ENCODE measurements at regions not wholly inside any gene's neighbourhood (a gene's known extent, or its start where the extent isn't known, plus 50 kb on each side); places are given as distances from the start of the nearest gene placed in this dataset.

DNA sequence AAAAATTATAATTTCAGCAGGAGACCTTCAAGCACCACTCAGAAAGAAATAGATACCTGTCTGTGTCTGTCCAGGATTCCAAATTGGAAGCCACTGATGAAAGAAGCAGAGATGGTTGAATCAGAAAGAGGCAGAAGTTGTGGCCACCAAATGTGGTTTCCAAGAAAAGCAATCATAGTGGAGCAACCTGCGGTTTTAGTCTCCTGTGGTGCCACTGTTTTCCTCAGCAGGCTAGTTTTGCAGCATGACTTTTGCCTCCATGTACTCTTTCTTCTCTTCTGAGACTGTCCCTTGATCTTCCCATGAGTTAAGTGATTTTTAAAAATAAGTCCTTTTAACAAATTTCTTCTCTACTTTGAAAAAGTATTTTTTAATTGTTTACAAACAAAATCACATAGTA lies 535.8 kb downstream of the CYLC2 start:
- no peak for FAIRE-seq
- WGBS, 2 donors, result 33 to 42% methylated on average over 1 of the region's 1 CpG

DNA sequence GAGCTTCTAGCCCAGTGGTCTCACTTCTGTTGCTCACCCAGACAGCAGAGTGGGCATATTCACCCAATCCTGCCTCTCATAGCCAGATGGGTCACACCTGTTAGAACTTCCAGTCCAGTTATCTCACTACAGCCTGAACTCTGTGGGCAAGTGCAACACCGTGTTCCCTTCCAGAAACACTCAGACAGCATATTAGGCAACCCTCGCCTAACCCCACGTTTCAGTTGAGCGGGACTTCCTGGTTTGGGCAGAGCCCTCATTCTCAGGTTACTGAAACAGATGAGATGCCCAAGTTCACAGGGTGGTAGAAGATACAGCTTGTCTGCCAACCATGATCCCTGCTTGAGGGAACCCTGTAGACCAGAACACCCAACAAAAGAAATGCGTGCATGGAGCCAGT lies 538.2 kb downstream of the CYLC2 start:
- Histone ChIP-seq H3K27me3 (peaks cover 0 to 4% (median 0%) of the 10 kb centered on the region in 4 donors), H3K27ac (no peak overlapping the region), H3K4me3 (no peak overlapping the region), H3K4me1 (no peaks in the 10 kb centered on the region), H3K36me3 (no peaks in the 10 kb centered on the region), H3K9me3 (no peaks in the 10 kb centered on the region)
- ATAC-seq, result no peak
- 66 to 69% methylated on average over 5 of the region's 5 CpGs for WGBS, 2 donors
- DNase-seq, result no peak
- no peak for FAIRE-seq
- TF ChIP-seq, protein P1, sequence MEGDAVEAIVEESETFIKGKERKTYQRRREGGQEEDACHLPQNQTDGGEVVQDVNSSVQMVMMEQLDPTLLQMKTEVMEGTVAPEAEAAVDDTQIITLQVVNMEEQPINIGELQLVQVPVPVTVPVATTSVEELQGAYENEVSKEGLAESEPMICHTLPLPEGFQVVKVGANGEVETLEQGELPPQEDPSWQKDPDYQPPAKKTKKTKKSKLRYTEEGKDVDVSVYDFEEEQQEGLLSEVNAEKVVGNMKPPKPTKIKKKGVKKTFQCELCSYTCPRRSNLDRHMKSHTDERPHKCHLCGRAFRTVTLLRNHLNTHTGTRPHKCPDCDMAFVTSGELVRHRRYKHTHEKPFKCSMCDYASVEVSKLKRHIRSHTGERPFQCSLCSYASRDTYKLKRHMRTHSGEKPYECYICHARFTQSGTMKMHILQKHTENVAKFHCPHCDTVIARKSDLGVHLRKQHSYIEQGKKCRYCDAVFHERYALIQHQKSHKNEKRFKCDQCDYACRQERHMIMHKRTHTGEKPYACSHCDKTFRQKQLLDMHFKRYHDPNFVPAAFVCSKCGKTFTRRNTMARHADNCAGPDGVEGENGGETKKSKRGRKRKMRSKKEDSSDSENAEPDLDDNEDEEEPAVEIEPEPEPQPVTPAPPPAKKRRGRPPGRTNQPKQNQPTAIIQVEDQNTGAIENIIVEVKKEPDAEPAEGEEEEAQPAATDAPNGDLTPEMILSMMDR (IDR thresholded peaks at IDR 0.05), result no peak
- intact Hi-C loops (cut with DNase I), result no loop called here

More for the DNA sequence above, 535.8 kb downstream of the CYLC2 start:
- ATAC-seq (no peak), DNase-seq (no peak)
- Histone ChIP-seq H3K27me3 (peaks cover 0 to 4% (median 0%) of the 10 kb centered on the region in 4 donors), H3K4me3 (no peak overlapping the region), H3K27ac (no peak overlapping the region), H3K36me3 (no peaks in the 10 kb centered on the region), H3K4me1 (no peaks in the 10 kb centered on the region), H3K9me3 (no peaks in the 10 kb centered on the region)
- TF ChIP-seq, protein P1 (IDR thresholded peaks at IDR 0.05), result no peak
- intact Hi-C loops (cut with DNase I), result no loop called here

DNA sequence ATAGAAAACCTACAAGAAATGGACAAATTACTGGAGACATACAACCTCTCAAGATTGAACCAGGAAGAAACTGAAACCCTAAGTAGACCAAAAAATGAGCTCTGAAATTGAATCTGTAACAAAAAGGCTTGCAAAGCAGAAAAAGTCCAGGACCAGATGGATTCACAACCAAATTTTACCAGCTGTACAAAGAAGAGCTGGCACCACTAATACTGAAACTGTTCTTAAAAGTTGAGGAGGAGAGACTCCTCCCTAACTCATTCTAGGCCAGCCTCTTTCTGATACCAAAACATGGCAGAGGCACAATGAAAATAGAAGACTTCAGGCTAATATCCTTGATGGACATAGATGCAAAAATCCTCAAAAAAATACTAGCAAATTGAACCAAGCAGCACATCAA lies 542.3 kb downstream of the CYLC2 start:
- ATAC-seq (no peak), DNase-seq (no peak), FAIRE-seq (no peak)
- Histone ChIP-seq H3K4me1 (no peaks in the 10 kb centered on the region), H3K27ac (no peak overlapping the region), H3K27me3 (peaks cover 0 to under 1% (median 0%) of the 10 kb centered on the region in 4 donors), H3K9me3 (no peaks in the 10 kb centered on the region), H3K36me3 (no peaks in the 10 kb centered on the region), H3K4me3 (no peak overlapping the region)
- TF ChIP-seq, protein P1 (IDR thresholded peaks at IDR 0.05), result no peak
- intact Hi-C loops (cut with DNase I), result no loop called here

DNA sequence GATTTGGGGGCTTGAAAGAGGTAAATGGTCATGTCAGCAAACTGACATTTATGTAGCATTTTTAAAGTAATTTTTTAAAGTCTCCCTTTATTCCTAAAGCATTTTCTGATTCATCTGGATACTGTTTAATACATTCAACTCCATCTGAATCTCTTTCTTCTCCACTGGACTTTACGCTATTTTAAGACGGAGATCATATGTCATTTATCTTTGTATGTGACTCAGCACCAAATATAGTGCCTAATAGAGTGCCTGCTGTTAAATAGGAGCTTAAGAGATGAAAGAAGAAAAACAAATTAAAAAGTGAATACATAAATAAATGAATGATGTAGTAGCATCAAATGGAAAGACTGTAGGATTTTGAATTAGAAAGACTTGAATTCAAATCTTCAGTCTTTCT lies 548.8 kb upstream of the SMC2 start:
- no peaks in the 10 kb centered on the region for H3K36me3 ChIP-seq
- no peaks in the 10 kb centered on the region for H3K4me1 ChIP-seq
- ATAC-seq (no peak), FAIRE-seq (no peak), DNase-seq (no peak)
- no peaks in the 10 kb centered on the region for H3K9me3 ChIP-seq
- 50 to 66% methylated on average over 2 of the region's 2 CpGs for WGBS, 2 donors
- no peak overlapping the region for H3K27ac ChIP-seq
- intact Hi-C loops (cut with DNase I), result no loop called here
- TF ChIP-seq, protein P1 (IDR thresholded peaks at IDR 0.05), result no peak
- H3K27me3 ChIP-seq, result no peaks in the 10 kb centered on the region
- no peak overlapping the region for H3K4me3 ChIP-seq

DNA sequence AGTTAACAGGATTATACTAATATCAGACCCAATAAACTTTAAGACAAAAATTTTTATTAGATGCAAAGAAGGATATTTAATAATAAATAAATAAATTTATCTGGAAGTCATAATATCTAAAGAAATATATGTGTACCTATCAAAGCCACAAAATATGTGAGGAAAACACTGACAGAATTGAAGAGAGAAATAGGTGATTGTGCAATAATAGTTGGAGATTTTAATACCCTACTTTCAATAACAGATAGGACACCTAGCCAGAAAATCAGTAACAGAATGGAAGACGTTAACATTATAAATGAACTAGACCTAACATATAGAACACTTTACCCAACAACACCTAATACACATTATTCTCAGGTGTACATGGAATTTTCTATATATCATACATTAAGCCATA lies 541.4 kb upstream of the SMC2 start:
- Histone ChIP-seq H3K9me3 (no peaks in the 10 kb centered on the region), H3K36me3 (no peaks in the 10 kb centered on the region), H3K4me3 (no peak overlapping the region), H3K27ac (no peak overlapping the region), H3K27me3 (no peaks in the 10 kb centered on the region), H3K4me1 (no peaks in the 10 kb centered on the region)
- intact Hi-C loops (cut with DNase I), result no loop called here
- FAIRE-seq, result no peak
- no peak for DNase-seq
- WGBS, 2 donors, result 39 to 72% methylated on average over 1 of the region's 1 CpG
- TF ChIP-seq, protein P1 (IDR thresholded peaks at IDR 0.05), result no peak
- no peak for ATAC-seq

Measured in pancreas (tissue), 10 donors.